ENCODE measurements at regions not wholly inside any gene's neighbourhood (a gene's known extent, or its start where the extent isn't known, plus 50 kb on each side); places are given as distances from the start of the nearest gene placed in this dataset.

GRCh38 chr6:92617721-92618120, 801.6 kb downstream of the EPHA7 start:
- TF ChIP-seq CTCF (IDR thresholded peaks at IDR 0.05) (no peak), POLR2A (IDR thresholded peaks at IDR 0.05) (no peak)
